DND-41 (cell line): ENCODE measurements at regions not wholly inside any gene's neighbourhood (a gene's known extent, or its start where the extent isn't known, plus 50 kb on each side); places are given as distances from the start of the nearest gene placed in this dataset.

Source experiments
- ATAC-seq: fragments of 200-7000 bp; cut with Tn5 transposase; 3 replicates; pipeline ENCODE4 v1.9.1; 2021; ENCODE audit warnings: low read depth; ENCODE audit not compliant: insufficient read depth
- DNase-seq: peaks from one replicate; pipeline ENCODE4 v3.0.0-alpha.2; 2020
- H2AFZ ChIP-seq: 2 replicates; pipeline ENCODE4 v1.6.0; 2012; ENCODE audit warnings: low read depth, low read length
- H3K27ac ChIP-seq: 2 replicates; pipeline ENCODE4 v1.5.1; 2012; ENCODE audit warnings: low read length, inconsistent platforms
- H3K27me3 ChIP-seq: fragments of 200-600 bp; sonication (generic); 2 replicates; pipeline ENCODE4 v1.6.0; 2012; ENCODE audit warnings: low read length, mild to moderate bottlenecking, inconsistent platforms; ENCODE audit not compliant: insufficient read depth, poor library complexity
- H3K36me3 ChIP-seq: 2 replicates; pipeline ENCODE4 v1.5.1; 2012; ENCODE audit warnings: low read length, inconsistent platforms; ENCODE audit not compliant: insufficient read depth
- H3K4me1 ChIP-seq: 2 replicates; pipeline ENCODE4 v1.5.1; 2012; ENCODE audit warnings: mild to moderate bottlenecking, low read length; ENCODE audit not compliant: insufficient read depth
- H3K4me2 ChIP-seq: 2 replicates; pipeline ENCODE4 v1.6.0; 2012; ENCODE audit warnings: mild to moderate bottlenecking, moderate library complexity, low read length, inconsistent platforms; ENCODE audit not compliant: insufficient read depth
- H3K4me3 ChIP-seq, 2 experiments: fragments of 200-600 bp in 1 of 2; shearing (Covaris generic) in 1 of 2; 2 replicates each; pipeline ENCODE4 v1.5.1; 2012 to 2016; ENCODE audit warnings: inconsistent platforms in 2 of 2, low read length in 2 of 2, mild to moderate bottlenecking in 2 of 2, low read depth in 1 of 2, moderate library complexity in 1 of 2
- H3K79me2 ChIP-seq: 2 replicates; pipeline ENCODE4 v1.6.0; 2012; ENCODE audit warnings: low read length, inconsistent platforms; ENCODE audit not compliant: insufficient read depth
- H3K9ac ChIP-seq: 2 replicates; pipeline ENCODE4 v1.6.0; 2012; ENCODE audit warnings: low read depth, mild to moderate bottlenecking, inconsistent platforms, low read length, moderate library complexity
- H3K9me3 ChIP-seq: 2 replicates; pipeline ENCODE4 v1.5.1; 2012; ENCODE audit warnings: low read length, moderate library complexity, mild to moderate bottlenecking, inconsistent platforms; ENCODE audit not compliant: insufficient read depth, severe bottlenecking
- H4K20me1 ChIP-seq: 2 replicates; pipeline ENCODE4 v1.6.0; 2012; ENCODE audit warnings: low read length; ENCODE audit not compliant: insufficient read depth
- EZH2 ChIP-seq: IDR thresholded peaks from 3 replicates; pipeline ENCODE4 v1.6.1; 2012; ENCODE audit warnings: borderline replicate concordance, low read depth, mild to moderate bottlenecking, moderate library complexity, low read length, inconsistent platforms; ENCODE audit not compliant: severe bottlenecking
- TF ChIP-seq, protein P1 (sequence below): IDR thresholded peaks from 2 replicates; pipeline ENCODE4 v1.5.1; 2012; ENCODE audit warnings: borderline replicate concordance, low read length, moderate library complexity, mild to moderate bottlenecking; ENCODE audit not compliant: poor library complexity, severe bottlenecking; ENCODE audit errors: extremely low read depth

DNA sequence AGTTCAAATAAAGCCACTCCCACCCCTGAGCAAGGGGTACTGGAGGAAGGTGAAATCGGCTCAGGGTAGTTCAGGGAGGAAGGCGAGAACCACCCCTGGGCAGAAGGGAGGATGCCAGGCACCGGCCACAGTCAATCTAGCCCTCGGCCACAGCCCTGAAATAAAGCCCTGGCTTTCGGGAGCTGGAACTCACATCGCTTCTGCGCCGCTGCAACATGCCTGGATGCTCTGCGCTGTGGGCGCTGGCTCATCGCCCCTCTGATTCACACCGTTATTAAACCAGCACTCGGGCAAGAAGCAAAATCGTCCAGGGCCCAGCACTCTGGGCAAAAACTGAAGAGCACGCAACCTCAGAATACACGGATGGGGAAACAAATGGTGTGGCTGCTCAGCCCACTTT lies 136.9 kb upstream of the RREB1 start:
- Histone ChIP-seq H3K79me2 (no peaks in the 10 kb centered on the region), H3K4me2 (no peak overlapping the region), H3K4me3 (no peak overlapping the region), H3K36me3 (no peaks in the 10 kb centered on the region), H2AFZ (no peak overlapping the region), H3K9me3 (no peaks in the 10 kb centered on the region), H3K27ac (no peak overlapping the region), H3K4me1 (no peaks in the 10 kb centered on the region), H4K20me1 (no peaks in the 10 kb centered on the region), H3K9ac (no peak overlapping the region), H3K27me3 (no peaks in the 10 kb centered on the region)
- DNase-seq (no peak), ATAC-seq (no peak)
- no peak for TF ChIP-seq EZH2
- TF ChIP-seq, protein P1, sequence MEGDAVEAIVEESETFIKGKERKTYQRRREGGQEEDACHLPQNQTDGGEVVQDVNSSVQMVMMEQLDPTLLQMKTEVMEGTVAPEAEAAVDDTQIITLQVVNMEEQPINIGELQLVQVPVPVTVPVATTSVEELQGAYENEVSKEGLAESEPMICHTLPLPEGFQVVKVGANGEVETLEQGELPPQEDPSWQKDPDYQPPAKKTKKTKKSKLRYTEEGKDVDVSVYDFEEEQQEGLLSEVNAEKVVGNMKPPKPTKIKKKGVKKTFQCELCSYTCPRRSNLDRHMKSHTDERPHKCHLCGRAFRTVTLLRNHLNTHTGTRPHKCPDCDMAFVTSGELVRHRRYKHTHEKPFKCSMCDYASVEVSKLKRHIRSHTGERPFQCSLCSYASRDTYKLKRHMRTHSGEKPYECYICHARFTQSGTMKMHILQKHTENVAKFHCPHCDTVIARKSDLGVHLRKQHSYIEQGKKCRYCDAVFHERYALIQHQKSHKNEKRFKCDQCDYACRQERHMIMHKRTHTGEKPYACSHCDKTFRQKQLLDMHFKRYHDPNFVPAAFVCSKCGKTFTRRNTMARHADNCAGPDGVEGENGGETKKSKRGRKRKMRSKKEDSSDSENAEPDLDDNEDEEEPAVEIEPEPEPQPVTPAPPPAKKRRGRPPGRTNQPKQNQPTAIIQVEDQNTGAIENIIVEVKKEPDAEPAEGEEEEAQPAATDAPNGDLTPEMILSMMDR, result no peak

DNA sequence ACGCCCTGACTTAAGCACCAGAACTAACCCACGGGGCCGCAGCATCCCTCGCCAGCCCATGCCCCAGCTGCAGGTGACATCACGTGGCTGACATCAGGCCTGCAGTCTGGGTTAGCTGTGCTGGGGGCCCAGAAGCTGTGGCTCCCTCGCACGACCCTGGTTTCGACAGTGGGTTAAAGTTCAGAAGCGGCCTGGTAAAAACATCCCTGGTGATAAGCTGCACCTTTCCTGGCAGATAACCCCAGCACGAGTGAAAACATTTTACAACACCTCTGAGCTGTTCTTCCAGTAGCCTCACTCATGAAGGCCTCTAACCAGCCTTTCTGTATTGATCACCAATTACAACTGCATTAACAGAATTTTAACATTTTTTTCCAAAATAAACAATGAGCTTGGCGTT lies 136.4 kb upstream of the RREB1 start:
- ATAC-seq (no peak), DNase-seq (no peak)
- Histone ChIP-seq H2AFZ (no peak overlapping the region), H3K4me3 (no peak overlapping the region), H3K79me2 (no peaks in the 10 kb centered on the region), H3K4me1 (no peaks in the 10 kb centered on the region), H3K9ac (no peak overlapping the region), H3K27me3 (no peaks in the 10 kb centered on the region), H3K9me3 (no peaks in the 10 kb centered on the region), H3K36me3 (no peaks in the 10 kb centered on the region), H4K20me1 (no peaks in the 10 kb centered on the region), H3K4me2 (no peak overlapping the region), H3K27ac (no peak overlapping the region)
- no peak for TF ChIP-seq EZH2
- TF ChIP-seq, protein P1, result no peak

DNA sequence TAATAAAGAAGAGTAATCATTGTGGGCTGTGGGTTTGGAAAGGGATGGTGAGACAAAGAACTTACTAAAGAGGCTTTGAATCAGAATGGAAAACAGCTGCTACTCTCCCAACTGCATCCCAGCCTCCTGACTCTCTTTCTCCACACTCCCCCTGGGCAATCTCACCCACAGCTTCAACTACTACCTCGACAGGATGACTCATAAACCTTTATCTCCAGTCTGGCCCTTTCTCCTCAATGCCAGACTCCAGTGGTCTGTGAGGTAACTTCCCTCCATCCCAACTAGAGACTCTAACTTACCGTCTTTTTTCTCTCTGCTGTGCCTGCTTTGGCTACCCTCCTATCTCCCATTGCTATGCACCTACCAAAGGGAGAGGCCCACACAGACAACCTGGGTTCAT lies 135.3 kb upstream of the RREB1 start:
- no peaks in the 10 kb centered on the region for H3K79me2 ChIP-seq
- H3K4me3 ChIP-seq, result no peak overlapping the region
- DNase-seq, result no peak
- H3K27ac ChIP-seq, result no peak overlapping the region
- no peaks in the 10 kb centered on the region for H3K4me1 ChIP-seq
- no peak overlapping the region for H2AFZ ChIP-seq
- no peaks in the 10 kb centered on the region for H3K9me3 ChIP-seq
- ATAC-seq, result no peak
- TF ChIP-seq, protein P1, result no peak
- no peak for TF ChIP-seq EZH2
- H3K4me2 ChIP-seq, result no peak overlapping the region
- H3K9ac ChIP-seq, result no peak overlapping the region
- no peaks in the 10 kb centered on the region for H4K20me1 ChIP-seq
- H3K27me3 ChIP-seq, result no peaks in the 10 kb centered on the region
- no peaks in the 10 kb centered on the region for H3K36me3 ChIP-seq

DNA sequence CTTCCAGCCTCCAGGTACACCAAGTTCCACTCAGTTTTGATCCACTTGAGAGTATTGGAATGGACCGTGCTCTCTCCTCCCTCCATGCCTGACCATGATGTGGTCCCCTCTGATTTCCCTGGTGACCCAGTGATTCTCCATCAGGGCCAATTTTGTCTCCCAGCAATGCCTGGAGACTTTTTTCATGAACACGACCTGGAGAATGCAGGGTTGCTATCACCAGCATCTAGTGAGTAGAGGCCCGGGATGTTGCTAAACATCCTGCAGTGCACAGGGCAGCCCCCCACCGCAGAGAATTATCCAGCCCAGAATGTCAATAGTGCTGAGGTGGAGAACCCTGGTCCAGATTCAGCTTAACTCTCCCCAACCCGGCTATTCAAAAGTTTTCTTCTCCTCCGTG lies 134.0 kb upstream of the RREB1 start:
- no peaks in the 10 kb centered on the region for H3K79me2 ChIP-seq
- no peaks in the 10 kb centered on the region for H4K20me1 ChIP-seq
- no peaks in the 10 kb centered on the region for H3K9me3 ChIP-seq
- no peaks in the 10 kb centered on the region for H3K27me3 ChIP-seq
- no peak overlapping the region for H3K9ac ChIP-seq
- no peak overlapping the region for H2AFZ ChIP-seq
- H3K36me3 ChIP-seq, result no peaks in the 10 kb centered on the region
- TF ChIP-seq EZH2, result no peak
- TF ChIP-seq, protein P1, result no peak
- DNase-seq, result no peak
- no peaks in the 10 kb centered on the region for H3K4me1 ChIP-seq
- ATAC-seq, result no peak
- H3K27ac ChIP-seq, result no peak overlapping the region
- no peak overlapping the region for H3K4me2 ChIP-seq
- no peak overlapping the region for H3K4me3 ChIP-seq
